Caco-2 (cell line): ENCODE measurements at regions not wholly inside any gene's neighbourhood (a gene's known extent, or its start where the extent isn't known, plus 50 kb on each side); places are given as distances from the start of the nearest gene placed in this dataset.

ENCODE experiments used
- BruUV-seq: library from RNA; stranded (reverse); fragments of 400-500 nt; replicated peaks from 2 replicates; lab custom pipeline; 2021; lab: Mats Ljungman, UMichigan
- CTCF ChIA-PET: fragments of 300-600 bp; sonication (Branson Sonifier 250); formaldehyde crosslinking; loops from one replicate; lab custom pipeline; 2022; ENCODE audit warnings: antibody characterized with exemption; lab: Charles Lee
- POLR2A ChIA-PET: fragments of 300-600 bp; sonication (Branson Sonifier 250); formaldehyde crosslinking; loops from one replicate; lab custom pipeline; 2022; ENCODE audit warnings: antibody characterized with exemption; lab: Charles Lee
- DNase-seq, 2 experiments: peaks; one replicate each; pipeline versions ENCODE4 v3.0.0 to v3.0.0-alpha.2; 2020 to 2022
- H3K27me3 ChIP-seq: replicated peaks from 2 replicates; pipeline ENCODE4 v1.6.0; 2011; ENCODE audit warnings: low read length; ENCODE audit not compliant: control insufficient read depth, insufficient read depth
- H3K36me3 ChIP-seq: 2 replicates; pipeline ENCODE4 v1.5.1; 2011; ENCODE audit warnings: low read length; ENCODE audit not compliant: control insufficient read depth, insufficient read depth
- H3K4me1 ChIP-seq: fragments of 250-450 bp; sonication (Bioruptor Pico); 2 replicates; pipeline ENCODE4 v1.5.1; 2020; ENCODE audit warnings: mild to moderate bottlenecking
- H3K4me3 ChIP-seq: 2 replicates; pipeline ENCODE4 v1.5.1; 2011; ENCODE audit warnings: low read depth, mild to moderate bottlenecking, control low read depth, low read length
- H3K9me3 ChIP-seq: fragments of 250-450 bp; sonication (Bioruptor Pico); 2 replicates; pipeline ENCODE4 v1.5.1; 2020; ENCODE audit warnings: mild to moderate bottlenecking, moderate library complexity
- H3K27ac Mint-ChIP-seq: one replicate; pipeline ENCODE4 v1.8.0; 2022; ENCODE audit warnings: mixed read lengths; ENCODE audit not compliant: unreplicated experiment
- H3K27me3 Mint-ChIP-seq: one replicate; pipeline ENCODE4 v1.8.0; 2022; ENCODE audit warnings: mixed read lengths; ENCODE audit not compliant: insufficient read depth, unreplicated experiment
- H3K36me3 Mint-ChIP-seq: one replicate; pipeline ENCODE4 v1.8.0; 2022; ENCODE audit warnings: mild to moderate bottlenecking, mixed read lengths; ENCODE audit not compliant: insufficient read depth, unreplicated experiment
- H3K4me1 Mint-ChIP-seq: one replicate; pipeline ENCODE4 v1.8.0; 2022; ENCODE audit warnings: low read depth, mixed read lengths; ENCODE audit not compliant: unreplicated experiment
- H3K4me3 Mint-ChIP-seq: one replicate; pipeline ENCODE4 v1.8.0; 2022; ENCODE audit warnings: mild to moderate bottlenecking, moderate library complexity, mixed read lengths; ENCODE audit not compliant: unreplicated experiment
- H3K9me3 Mint-ChIP-seq: one replicate; pipeline ENCODE4 v1.8.0; 2022; ENCODE audit warnings: mixed read lengths; ENCODE audit not compliant: unreplicated experiment
- intact Hi-C: fragments of 100-400 bp; cut with micrococcal nuclease; formaldehyde crosslinking; loops from one replicate; pipeline ENCODE4 v1.10.0; 2022; ENCODE audit not compliant: unreplicated experiment
- TF ChIP-seq, protein P1 (sequence below), 2 experiments: fragments of 200-600 bp in 1 of 2; IDR thresholded peaks; 1 replicate in 1 of 2; 2 replicates in 1 of 2; pipeline versions ENCODE4 v1.5.1 to v1.8.0; 2011 to 2022; ENCODE audit warnings: antibody characterized with exemption in 1 of 2, control low read depth in 1 of 2, inconsistent platforms in 1 of 2, low read depth in 1 of 2, low read length in 1 of 2, mild to moderate bottlenecking in 1 of 2, moderate library complexity in 1 of 2; ENCODE audit not compliant: insufficient read depth in 1 of 2, severe bottlenecking in 1 of 2, unreplicated experiment in 1 of 2

DNA sequence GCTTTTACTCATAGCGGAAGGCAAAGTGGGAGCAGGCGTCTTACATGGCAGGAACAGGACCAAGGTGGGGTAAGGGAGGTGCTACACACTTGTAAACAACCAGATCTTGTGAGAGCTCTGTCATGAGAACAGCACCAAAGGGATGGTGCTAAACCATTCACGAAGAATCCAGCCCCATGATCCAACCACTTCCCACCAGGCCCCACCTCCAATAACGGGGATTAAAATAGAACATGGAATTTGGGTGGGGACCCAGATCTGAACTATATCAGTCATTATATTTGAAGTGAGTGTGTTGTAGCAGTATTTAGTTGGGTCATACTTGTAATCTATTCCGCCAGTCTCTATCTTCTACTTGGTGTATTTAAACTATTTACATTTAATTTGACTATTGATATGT is 190.9 kb downstream of the RPLP1 start:
- no peak overlapping the region for H3K27ac Mint-ChIP-seq
- POLR2A ChIA-PET = no interaction called here
- TF ChIP-seq, protein P1, sequence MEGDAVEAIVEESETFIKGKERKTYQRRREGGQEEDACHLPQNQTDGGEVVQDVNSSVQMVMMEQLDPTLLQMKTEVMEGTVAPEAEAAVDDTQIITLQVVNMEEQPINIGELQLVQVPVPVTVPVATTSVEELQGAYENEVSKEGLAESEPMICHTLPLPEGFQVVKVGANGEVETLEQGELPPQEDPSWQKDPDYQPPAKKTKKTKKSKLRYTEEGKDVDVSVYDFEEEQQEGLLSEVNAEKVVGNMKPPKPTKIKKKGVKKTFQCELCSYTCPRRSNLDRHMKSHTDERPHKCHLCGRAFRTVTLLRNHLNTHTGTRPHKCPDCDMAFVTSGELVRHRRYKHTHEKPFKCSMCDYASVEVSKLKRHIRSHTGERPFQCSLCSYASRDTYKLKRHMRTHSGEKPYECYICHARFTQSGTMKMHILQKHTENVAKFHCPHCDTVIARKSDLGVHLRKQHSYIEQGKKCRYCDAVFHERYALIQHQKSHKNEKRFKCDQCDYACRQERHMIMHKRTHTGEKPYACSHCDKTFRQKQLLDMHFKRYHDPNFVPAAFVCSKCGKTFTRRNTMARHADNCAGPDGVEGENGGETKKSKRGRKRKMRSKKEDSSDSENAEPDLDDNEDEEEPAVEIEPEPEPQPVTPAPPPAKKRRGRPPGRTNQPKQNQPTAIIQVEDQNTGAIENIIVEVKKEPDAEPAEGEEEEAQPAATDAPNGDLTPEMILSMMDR (IDR thresholded peaks at IDR 0.05; ENCODE audit: insufficient read depth in 1 of 2, low read depth in 1 of 2, low read length in 1 of 2, severe bottlenecking in 1 of 2, unreplicated experiment in 1 of 2) = no peak

DNA sequence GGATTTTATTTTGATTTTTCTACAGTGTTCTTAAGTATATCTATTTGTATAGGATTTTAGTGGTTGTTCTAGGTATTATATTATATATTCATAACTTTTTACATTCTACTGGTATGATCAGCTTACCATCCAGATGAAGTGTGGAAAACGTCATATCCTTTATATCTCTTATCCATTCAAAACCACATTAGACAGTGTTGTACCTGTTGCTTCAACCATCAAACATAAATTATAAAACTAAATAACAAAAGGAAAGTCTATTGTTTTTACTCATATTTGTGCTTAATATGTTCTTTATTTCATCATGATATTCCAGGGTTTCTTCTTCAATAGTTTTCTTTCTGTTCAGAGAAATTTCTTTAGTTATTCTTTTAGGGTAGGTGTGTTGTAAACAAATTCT is 191.4 kb downstream of the RPLP1 start:
- intact Hi-C loops = no loop called here
- Histone ChIP-seq H3K27me3 (no peaks in the 10 kb centered on the region), H3K9me3 (peaks cover 7% of the 10 kb centered on the region; the same call in 1 of the 2 replicates), H3K4me3 (no peak overlapping the region), H3K36me3 (no peaks in the 10 kb centered on the region), H3K4me1 (0 out of 2 replicates have a peak, but pooled peaks cover 3% of the 10 kb centered on the region)
- ChIA-PET POLR2A (no interaction called here), CTCF (no interaction called here)
- no peaks in the 10 kb centered on the region for H3K36me3 Mint-ChIP-seq
- no peaks in the 10 kb centered on the region for H3K9me3 Mint-ChIP-seq
- H3K27me3 Mint-ChIP-seq = peaks cover 6% of the 10 kb centered on the region
- H3K27ac Mint-ChIP-seq = no peak overlapping the region
- H3K4me1 Mint-ChIP-seq = peaks cover 3% of the 10 kb centered on the region
- H3K4me3 Mint-ChIP-seq = no peak overlapping the region
- no TSS peak for BruUV-seq
- DNase-seq = no peak
- TF ChIP-seq, protein P1 (IDR thresholded peaks at IDR 0.05; ENCODE audit: insufficient read depth in 1 of 2, low read depth in 1 of 2, low read length in 1 of 2, severe bottlenecking in 1 of 2, unreplicated experiment in 1 of 2) = no peak

More for the DNA sequence above, 190.9 kb downstream of the RPLP1 start:
- CTCF ChIA-PET = no interaction called here
- H3K36me3 ChIP-seq = no peaks in the 10 kb centered on the region
- Mint-ChIP-seq H3K9me3 (no peaks in the 10 kb centered on the region), H3K27me3 (peaks cover 6% of the 10 kb centered on the region), H3K4me3 (no peak overlapping the region), H3K4me1 (no peaks in the 10 kb centered on the region), H3K36me3 (no peaks in the 10 kb centered on the region)
- no peaks in the 10 kb centered on the region for H3K4me1 ChIP-seq
- peaks cover 7% of the 10 kb centered on the region; the same call in 1 of the 2 replicates for H3K9me3 ChIP-seq
- no peak for DNase-seq
- no peak overlapping the region for H3K4me3 ChIP-seq
- BruUV-seq = no TSS peak
- no peaks in the 10 kb centered on the region for H3K27me3 ChIP-seq
- intact Hi-C loops = no loop called here

DNA sequence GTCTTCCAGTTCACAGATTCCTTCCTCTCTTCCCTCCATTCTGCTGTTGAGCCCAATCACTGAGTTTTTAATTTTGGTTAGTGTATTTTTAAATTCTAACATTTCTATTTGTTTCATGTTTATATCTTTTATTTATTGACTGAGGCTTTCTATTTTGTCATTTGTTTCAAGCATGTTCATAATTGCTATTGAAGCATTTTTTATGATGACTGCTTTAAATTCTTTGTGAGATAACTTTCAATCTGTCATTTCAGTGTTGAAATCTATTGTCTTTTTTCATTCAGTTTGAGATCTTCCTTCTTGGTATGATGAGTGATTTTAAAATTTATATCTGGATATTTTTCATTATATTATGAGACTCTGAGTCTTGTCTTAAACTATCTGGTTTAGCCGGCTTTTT is 192.3 kb downstream of the RPLP1 start:
- BruUV-seq = no TSS peak
- Mint-ChIP-seq H3K27ac (no peak overlapping the region), H3K36me3 (no peaks in the 10 kb centered on the region), H3K4me3 (no peak overlapping the region), H3K27me3 (peaks cover 6% of the 10 kb centered on the region), H3K9me3 (no peaks in the 10 kb centered on the region), H3K4me1 (peaks cover 5% of the 10 kb centered on the region)
- Histone ChIP-seq H3K4me3 (no peak overlapping the region), H3K36me3 (no peaks in the 10 kb centered on the region), H3K27me3 (no peaks in the 10 kb centered on the region), H3K4me1 (0 out of 2 replicates have a peak, but pooled peaks cover 6% of the 10 kb centered on the region), H3K9me3 (peaks cover 5% of the 10 kb centered on the region; the same call in 1 of the 2 replicates)
- ChIA-PET POLR2A (no interaction called here), CTCF (no interaction called here)
- intact Hi-C loops = no loop called here
- no peak for DNase-seq
- TF ChIP-seq, protein P1 (IDR thresholded peaks at IDR 0.05; ENCODE audit: insufficient read depth in 1 of 2, low read depth in 1 of 2, low read length in 1 of 2, severe bottlenecking in 1 of 2, unreplicated experiment in 1 of 2) = no peak
